GM12872 (cell line): ENCODE measurements at regions not wholly inside any gene's neighbourhood (a gene's known extent, or its start where the extent isn't known, plus 50 kb on each side); places are given as distances from the start of the nearest gene placed in this dataset.

ENCODE experiments used
- TF ChIP-seq, protein P1 (sequence below): IDR thresholded peaks from 3 replicates; pipeline ENCODE4 v1.5.1; 2011; ENCODE audit warnings: low read depth, mild to moderate bottlenecking, low read length, moderate library complexity; ENCODE audit not compliant: insufficient read depth

DNA sequence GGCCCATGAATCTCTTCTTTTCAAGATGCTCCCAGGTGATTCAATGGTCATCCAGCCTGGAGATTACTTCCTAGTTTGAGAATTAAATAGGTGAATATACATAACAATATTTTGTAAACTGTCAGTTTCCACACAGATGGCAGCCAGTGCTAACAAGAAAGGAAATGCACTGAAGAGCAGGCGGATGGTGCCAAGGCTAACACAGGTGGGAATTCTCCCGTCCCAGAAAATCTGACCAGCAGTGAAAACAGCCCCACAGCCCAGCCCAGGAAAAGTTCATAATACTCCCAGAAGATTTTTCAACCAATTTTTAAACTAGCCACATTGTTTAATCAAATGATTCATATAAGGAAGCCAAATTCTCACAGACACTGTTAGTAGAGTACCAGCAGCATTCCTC lies 387.2 kb upstream of the GATB start:
- TF ChIP-seq, protein P1, sequence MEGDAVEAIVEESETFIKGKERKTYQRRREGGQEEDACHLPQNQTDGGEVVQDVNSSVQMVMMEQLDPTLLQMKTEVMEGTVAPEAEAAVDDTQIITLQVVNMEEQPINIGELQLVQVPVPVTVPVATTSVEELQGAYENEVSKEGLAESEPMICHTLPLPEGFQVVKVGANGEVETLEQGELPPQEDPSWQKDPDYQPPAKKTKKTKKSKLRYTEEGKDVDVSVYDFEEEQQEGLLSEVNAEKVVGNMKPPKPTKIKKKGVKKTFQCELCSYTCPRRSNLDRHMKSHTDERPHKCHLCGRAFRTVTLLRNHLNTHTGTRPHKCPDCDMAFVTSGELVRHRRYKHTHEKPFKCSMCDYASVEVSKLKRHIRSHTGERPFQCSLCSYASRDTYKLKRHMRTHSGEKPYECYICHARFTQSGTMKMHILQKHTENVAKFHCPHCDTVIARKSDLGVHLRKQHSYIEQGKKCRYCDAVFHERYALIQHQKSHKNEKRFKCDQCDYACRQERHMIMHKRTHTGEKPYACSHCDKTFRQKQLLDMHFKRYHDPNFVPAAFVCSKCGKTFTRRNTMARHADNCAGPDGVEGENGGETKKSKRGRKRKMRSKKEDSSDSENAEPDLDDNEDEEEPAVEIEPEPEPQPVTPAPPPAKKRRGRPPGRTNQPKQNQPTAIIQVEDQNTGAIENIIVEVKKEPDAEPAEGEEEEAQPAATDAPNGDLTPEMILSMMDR = no peak

DNA sequence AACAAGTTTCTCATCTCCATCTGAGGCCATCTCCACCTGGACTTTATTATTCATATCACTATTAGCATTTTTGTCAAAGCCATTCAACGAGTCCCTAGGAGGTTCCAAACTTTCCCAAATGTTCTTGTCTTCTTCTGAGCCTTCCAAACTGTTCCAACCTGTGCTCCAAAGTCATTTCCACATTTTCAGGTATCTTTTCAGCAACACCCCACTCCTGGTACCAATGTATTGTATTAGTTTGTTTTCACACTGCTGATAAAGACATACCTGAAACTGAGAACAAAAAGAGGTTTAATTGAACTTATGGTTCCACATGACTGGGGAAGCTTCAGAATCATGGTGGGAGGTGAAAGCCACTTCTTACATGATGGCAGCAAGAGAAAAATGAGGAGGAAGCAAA lies 385.4 kb upstream of the GATB start:
- TF ChIP-seq, protein P1 = no peak

GRCh38 chr4:152143806-152144205 lies 383.0 kb upstream of the GATB start:
- TF ChIP-seq, protein P1 = no peak

DNA sequence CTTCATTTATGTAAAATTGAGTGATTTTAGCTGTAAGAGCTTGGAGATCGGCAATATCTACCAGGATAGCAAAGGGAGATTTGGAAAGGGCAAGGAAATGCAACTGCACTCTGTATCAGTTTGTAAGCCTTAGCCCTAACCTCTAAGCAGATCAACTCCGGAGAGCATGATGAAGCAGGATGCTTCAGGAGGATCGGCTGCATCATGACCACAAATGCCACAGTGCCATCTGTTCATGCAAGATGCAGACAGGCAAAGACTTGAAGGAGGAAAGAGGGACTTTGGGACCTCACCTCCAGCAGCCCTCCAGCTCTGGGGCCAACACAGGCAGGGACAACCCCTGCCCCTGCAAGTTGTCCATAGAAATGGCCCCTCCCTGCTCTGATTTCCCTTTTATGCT lies 377.6 kb upstream of the GATB start:
- TF ChIP-seq, protein P1 = no peak

DNA sequence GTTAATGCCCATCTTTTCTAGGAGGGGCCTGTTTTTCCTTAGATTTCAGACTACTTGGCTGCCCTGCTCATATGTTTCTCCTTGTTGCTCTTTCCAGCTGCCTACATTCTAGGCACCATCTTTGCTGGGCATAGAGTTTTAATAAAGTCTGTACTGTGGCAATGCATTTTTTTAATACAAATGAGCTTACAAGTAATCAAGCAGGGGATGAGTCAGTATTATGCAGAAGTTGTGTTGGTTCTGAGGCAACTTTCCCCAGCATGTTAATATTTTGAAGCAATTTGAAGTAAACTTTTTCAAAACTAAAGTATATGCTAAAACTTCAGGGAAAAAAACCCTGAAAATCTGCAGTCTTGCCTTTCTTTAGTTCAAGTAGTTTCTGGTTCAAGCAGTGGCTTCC lies 372.0 kb upstream of the GATB start:
- TF ChIP-seq, protein P1 = no peak

DNA sequence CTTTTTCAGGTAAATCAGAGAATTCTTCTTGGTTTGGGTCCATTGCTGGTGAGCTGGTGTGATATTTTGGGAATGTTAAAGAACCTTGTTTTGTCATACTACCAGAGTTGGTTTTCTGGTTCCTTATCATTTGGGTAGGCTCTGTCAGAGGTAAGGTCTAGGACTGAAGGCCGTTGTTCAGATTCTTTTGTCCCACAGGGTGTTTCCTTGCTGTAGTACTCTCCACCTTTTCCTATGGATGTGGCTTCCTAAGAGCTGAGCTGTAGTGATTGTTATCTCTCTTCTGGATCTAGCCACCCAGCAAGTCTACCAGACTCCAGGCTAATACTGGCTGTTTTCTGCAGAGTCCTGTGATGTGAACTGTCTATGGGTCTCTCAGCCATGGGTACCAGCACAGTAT lies 367.5 kb upstream of the GATB start:
- TF ChIP-seq, protein P1 = no peak

DNA sequence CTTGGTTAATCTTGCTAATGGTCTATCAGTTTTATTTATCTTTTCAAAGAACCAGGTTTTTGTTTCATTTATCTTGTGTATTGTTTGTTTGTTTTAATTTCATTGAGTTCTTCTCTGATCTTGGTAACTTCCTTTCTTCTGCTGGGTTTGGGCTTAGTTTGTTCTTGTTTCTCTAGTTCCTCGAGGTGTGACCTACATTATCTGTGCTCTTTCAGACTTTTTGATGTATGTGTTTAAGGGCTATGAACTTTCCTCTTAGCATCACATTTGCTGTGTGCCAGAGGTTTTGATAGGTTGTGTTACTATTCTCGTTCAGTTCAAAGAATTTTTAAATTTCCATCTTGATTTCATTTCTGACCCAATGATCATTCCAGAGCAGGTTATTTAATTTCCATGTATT lies 365.4 kb upstream of the GATB start:
- TF ChIP-seq, protein P1 = no peak
